ENCODE measurements at regions not wholly inside any gene's neighbourhood (a gene's known extent, or its start where the extent isn't known, plus 50 kb on each side); places are given as distances from the start of the nearest gene placed in this dataset.

DNA sequence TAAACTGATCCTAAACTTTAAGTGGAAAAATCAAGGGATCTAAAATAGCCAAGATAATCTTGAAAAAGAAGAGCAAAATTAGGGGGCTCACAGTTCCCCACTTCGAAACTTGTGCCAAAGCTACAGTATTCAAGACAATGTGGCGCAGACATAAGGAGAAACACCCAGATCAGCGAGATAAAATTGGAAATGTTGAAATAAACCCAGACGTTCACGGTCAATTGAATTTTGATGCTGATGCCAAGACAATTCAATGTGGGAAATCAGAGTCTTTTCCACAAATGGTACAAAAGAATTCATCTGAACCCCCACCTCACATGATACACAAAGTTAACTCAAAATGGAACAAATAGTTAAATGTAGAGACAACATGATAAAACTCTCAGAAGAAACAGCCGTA lies 601.6 kb downstream of the BRD1 start:
- TF ChIP-seq CSDC2 (CRISPR knock-in tag; IDR thresholded peaks at IDR 0.05) = no peak
- no peak for TF ChIP-seq ZFP30 (CRISPR knock-in tag; IDR thresholded peaks at IDR 0.05)
- no peak for TF ChIP-seq ZNF70 (CRISPR knock-in tag; IDR thresholded peaks at IDR 0.05)
- no peak for TF ChIP-seq GLIS3 (CRISPR knock-in tag; IDR thresholded peaks at IDR 0.05)
- TF ChIP-seq SNAI2 (CRISPR knock-in tag; IDR thresholded peaks at IDR 0.05) = no peak
- TF ChIP-seq OSR1 (CRISPR knock-in tag; IDR thresholded peaks at IDR 0.05) = no peak
- no peak for TF ChIP-seq ARNTL (CRISPR knock-in tag; IDR thresholded peaks at IDR 0.05; ENCODE audit: borderline replicate concordance, low read depth)
- TF ChIP-seq, protein P1, sequence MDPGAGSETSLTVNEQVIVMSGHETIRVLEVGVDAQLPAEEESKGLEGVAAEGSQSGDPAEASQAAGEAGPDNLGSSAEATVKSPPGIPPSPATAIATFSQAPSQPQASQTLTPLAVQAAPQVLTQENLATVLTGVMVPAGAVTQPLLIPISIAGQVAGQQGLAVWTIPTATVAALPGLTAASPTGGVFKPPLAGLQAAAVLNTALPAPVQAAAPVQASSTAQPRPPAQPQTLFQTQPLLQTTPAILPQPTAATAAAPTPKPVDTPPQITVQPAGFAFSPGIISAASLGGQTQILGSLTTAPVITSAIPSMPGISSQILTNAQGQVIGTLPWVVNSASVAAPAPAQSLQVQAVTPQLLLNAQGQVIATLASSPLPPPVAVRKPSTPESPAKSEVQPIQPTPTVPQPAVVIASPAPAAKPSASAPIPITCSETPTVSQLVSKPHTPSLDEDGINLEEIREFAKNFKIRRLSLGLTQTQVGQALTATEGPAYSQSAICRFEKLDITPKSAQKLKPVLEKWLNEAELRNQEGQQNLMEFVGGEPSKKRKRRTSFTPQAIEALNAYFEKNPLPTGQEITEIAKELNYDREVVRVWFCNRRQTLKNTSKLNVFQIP (CRISPR knock-in tag; IDR thresholded peaks at IDR 0.05; ENCODE audit: borderline replicate concordance, low read depth) = no peak
- no peak for TF ChIP-seq BACH2 (CRISPR knock-in tag; IDR thresholded peaks at IDR 0.05; ENCODE audit: borderline replicate concordance)
- TF ChIP-seq ZFP3 (CRISPR knock-in tag; IDR thresholded peaks at IDR 0.05) = no peak
- TF ChIP-seq CREB5 (CRISPR knock-in tag; IDR thresholded peaks at IDR 0.05; ENCODE audit: low read depth) = no peak
- TF ChIP-seq TCF4 (CRISPR knock-in tag; IDR thresholded peaks at IDR 0.05; ENCODE audit: borderline replicate concordance) = no peak
- TF ChIP-seq, protein P2, sequence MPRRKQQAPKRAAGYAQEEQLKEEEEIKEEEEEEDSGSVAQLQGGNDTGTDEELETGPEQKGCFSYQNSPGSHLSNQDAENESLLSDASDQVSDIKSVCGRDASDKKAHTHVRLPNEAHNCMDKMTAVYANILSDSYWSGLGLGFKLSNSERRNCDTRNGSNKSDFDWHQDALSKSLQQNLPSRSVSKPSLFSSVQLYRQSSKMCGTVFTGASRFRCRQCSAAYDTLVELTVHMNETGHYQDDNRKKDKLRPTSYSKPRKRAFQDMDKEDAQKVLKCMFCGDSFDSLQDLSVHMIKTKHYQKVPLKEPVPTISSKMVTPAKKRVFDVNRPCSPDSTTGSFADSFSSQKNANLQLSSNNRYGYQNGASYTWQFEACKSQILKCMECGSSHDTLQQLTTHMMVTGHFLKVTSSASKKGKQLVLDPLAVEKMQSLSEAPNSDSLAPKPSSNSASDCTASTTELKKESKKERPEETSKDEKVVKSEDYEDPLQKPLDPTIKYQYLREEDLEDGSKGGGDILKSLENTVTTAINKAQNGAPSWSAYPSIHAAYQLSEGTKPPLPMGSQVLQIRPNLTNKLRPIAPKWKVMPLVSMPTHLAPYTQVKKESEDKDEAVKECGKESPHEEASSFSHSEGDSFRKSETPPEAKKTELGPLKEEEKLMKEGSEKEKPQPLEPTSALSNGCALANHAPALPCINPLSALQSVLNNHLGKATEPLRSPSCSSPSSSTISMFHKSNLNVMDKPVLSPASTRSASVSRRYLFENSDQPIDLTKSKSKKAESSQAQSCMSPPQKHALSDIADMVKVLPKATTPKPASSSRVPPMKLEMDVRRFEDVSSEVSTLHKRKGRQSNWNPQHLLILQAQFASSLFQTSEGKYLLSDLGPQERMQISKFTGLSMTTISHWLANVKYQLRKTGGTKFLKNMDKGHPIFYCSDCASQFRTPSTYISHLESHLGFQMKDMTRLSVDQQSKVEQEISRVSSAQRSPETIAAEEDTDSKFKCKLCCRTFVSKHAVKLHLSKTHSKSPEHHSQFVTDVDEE (CRISPR knock-in tag; IDR thresholded peaks at IDR 0.05) = no peak
- TF ChIP-seq TOX (CRISPR knock-in tag; IDR thresholded peaks at IDR 0.05; ENCODE audit: borderline replicate concordance) = no peak
- TF ChIP-seq, protein P3, sequence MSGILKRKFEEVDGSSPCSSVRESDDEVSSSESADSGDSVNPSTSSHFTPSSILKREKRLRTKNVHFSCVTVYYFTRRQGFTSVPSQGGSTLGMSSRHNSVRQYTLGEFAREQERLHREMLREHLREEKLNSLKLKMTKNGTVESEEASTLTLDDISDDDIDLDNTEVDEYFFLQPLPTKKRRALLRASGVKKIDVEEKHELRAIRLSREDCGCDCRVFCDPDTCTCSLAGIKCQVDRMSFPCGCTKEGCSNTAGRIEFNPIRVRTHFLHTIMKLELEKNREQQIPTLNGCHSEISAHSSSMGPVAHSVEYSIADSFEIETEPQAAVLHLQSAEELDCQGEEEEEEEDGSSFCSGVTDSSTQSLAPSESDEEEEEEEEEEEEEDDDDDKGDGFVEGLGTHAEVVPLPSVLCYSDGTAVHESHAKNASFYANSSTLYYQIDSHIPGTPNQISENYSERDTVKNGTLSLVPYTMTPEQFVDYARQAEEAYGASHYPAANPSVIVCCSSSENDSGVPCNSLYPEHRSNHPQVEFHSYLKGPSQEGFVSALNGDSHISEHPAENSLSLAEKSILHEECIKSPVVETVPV (CRISPR knock-in tag; IDR thresholded peaks at IDR 0.05) = no peak
- TF ChIP-seq ZNF565 (CRISPR knock-in tag; conservative IDR thresholded peaks at IDR 0.05; ENCODE audit: low read depth) = no peak
- TF ChIP-seq ESRRG (CRISPR knock-in tag; IDR thresholded peaks at IDR 0.05) = no peak
- TF ChIP-seq PATZ1 (CRISPR knock-in tag; IDR thresholded peaks at IDR 0.05; ENCODE audit: borderline replicate concordance) = no peak
- no peak for TF ChIP-seq ISL1 (CRISPR knock-in tag; IDR thresholded peaks at IDR 0.05)
- TF ChIP-seq RARB (CRISPR knock-in tag; IDR thresholded peaks at IDR 0.05) = no peak
- no peak for ATAC-seq

GRCh38 chr22:49224243-49224642 lies 603.4 kb downstream of the BRD1 start:
- no peak for ATAC-seq
- no peak for TF ChIP-seq CREB5 (CRISPR knock-in tag; IDR thresholded peaks at IDR 0.05; ENCODE audit: low read depth)
- no peak for TF ChIP-seq ESRRG (CRISPR knock-in tag; IDR thresholded peaks at IDR 0.05)
- no peak for TF ChIP-seq TCF4 (CRISPR knock-in tag; IDR thresholded peaks at IDR 0.05; ENCODE audit: borderline replicate concordance)
- TF ChIP-seq TOX (CRISPR knock-in tag; IDR thresholded peaks at IDR 0.05; ENCODE audit: borderline replicate concordance) = no peak
- no peak for TF ChIP-seq BACH2 (CRISPR knock-in tag; IDR thresholded peaks at IDR 0.05; ENCODE audit: borderline replicate concordance)
- TF ChIP-seq ZNF8 (CRISPR knock-in tag; IDR thresholded peaks at IDR 0.05) = no peak
- TF ChIP-seq ZNF70 (CRISPR knock-in tag; IDR thresholded peaks at IDR 0.05) = no peak
- no peak for TF ChIP-seq ZFP3 (CRISPR knock-in tag; IDR thresholded peaks at IDR 0.05)
- TF ChIP-seq PPARA (CRISPR knock-in tag; IDR thresholded peaks at IDR 0.05; ENCODE audit: borderline replicate concordance) = no peak
- TF ChIP-seq PATZ1 (CRISPR knock-in tag; IDR thresholded peaks at IDR 0.05; ENCODE audit: borderline replicate concordance) = no peak
- TF ChIP-seq ZC3H10 (CRISPR knock-in tag; IDR thresholded peaks at IDR 0.05) = no peak
- TF ChIP-seq ZFP30 (CRISPR knock-in tag; IDR thresholded peaks at IDR 0.05) = no peak
- TF ChIP-seq, protein P2 (CRISPR knock-in tag; IDR thresholded peaks at IDR 0.05) = no peak
- no peak for TF ChIP-seq ARNTL (CRISPR knock-in tag; IDR thresholded peaks at IDR 0.05; ENCODE audit: borderline replicate concordance, low read depth)
- no peak for TF ChIP-seq SNAI2 (CRISPR knock-in tag; IDR thresholded peaks at IDR 0.05)

Measured in SK-N-SH treated with all-trans-retinoic acid at 6 μM for 48 hours (cell line).